Ishikawa (cell line): ENCODE measurements at regions not wholly inside any gene's neighbourhood (a gene's known extent, or its start where the extent isn't known, plus 50 kb on each side); places are given as distances from the start of the nearest gene placed in this dataset.

Experiments
- CEBPB ChIP-seq: IDR thresholded peaks from 2 replicates; pipeline ENCODE4 v1.6.1; 2012
- CREB1 ChIP-seq: IDR thresholded peaks from 2 replicates; pipeline ENCODE4 v1.6.1; 2012; ENCODE audit warnings: low read depth
- EP300 ChIP-seq: IDR thresholded peaks from 2 replicates; pipeline ENCODE4 v1.6.1; 2012; ENCODE audit warnings: borderline replicate concordance
- RAD21 ChIP-seq: IDR thresholded peaks from 2 replicates; pipeline ENCODE4 v1.6.1; 2012; ENCODE audit warnings: low read depth
- TF ChIP-seq, protein P1 (sequence below): IDR thresholded peaks from 2 replicates; pipeline ENCODE4 v1.6.1; 2012; ENCODE audit warnings: low read depth, mild to moderate bottlenecking

DNA sequence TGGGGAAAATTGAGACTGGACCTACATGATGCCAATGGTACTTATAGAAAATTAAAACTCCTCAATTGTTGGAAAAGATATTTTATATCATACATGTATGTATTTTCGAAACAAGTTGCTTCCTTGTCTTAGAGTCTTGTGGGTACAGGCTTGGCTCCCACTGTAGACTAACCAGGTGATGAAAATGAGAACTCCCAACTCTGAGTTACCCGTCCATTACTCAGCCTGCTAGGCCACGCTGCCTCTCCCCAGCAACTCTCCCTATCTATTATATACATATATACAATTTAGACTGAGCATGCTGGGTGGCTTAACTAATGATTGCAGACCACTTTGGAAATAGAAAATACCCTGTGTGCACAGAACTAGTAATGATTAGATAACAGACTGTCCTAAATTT lies 628.7 kb downstream of the LMO4 start:
- no peak for TF ChIP-seq CREB1
- no peak for TF ChIP-seq RAD21
- TF ChIP-seq, protein P1, sequence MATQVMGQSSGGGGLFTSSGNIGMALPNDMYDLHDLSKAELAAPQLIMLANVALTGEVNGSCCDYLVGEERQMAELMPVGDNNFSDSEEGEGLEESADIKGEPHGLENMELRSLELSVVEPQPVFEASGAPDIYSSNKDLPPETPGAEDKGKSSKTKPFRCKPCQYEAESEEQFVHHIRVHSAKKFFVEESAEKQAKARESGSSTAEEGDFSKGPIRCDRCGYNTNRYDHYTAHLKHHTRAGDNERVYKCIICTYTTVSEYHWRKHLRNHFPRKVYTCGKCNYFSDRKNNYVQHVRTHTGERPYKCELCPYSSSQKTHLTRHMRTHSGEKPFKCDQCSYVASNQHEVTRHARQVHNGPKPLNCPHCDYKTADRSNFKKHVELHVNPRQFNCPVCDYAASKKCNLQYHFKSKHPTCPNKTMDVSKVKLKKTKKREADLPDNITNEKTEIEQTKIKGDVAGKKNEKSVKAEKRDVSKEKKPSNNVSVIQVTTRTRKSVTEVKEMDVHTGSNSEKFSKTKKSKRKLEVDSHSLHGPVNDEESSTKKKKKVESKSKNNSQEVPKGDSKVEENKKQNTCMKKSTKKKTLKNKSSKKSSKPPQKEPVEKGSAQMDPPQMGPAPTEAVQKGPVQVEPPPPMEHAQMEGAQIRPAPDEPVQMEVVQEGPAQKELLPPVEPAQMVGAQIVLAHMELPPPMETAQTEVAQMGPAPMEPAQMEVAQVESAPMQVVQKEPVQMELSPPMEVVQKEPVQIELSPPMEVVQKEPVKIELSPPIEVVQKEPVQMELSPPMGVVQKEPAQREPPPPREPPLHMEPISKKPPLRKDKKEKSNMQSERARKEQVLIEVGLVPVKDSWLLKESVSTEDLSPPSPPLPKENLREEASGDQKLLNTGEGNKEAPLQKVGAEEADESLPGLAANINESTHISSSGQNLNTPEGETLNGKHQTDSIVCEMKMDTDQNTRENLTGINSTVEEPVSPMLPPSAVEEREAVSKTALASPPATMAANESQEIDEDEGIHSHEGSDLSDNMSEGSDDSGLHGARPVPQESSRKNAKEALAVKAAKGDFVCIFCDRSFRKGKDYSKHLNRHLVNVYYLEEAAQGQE = no peak
- no peak for TF ChIP-seq EP300
- no peak for TF ChIP-seq CEBPB
